ENCODE measurements at regions not wholly inside any gene's neighbourhood (a gene's known extent, or its start where the extent isn't known, plus 50 kb on each side); places are given as distances from the start of the nearest gene placed in this dataset.
A peak's percentile ranks its signal among the peaks of the same experiment; 100 is the strongest.

DNA sequence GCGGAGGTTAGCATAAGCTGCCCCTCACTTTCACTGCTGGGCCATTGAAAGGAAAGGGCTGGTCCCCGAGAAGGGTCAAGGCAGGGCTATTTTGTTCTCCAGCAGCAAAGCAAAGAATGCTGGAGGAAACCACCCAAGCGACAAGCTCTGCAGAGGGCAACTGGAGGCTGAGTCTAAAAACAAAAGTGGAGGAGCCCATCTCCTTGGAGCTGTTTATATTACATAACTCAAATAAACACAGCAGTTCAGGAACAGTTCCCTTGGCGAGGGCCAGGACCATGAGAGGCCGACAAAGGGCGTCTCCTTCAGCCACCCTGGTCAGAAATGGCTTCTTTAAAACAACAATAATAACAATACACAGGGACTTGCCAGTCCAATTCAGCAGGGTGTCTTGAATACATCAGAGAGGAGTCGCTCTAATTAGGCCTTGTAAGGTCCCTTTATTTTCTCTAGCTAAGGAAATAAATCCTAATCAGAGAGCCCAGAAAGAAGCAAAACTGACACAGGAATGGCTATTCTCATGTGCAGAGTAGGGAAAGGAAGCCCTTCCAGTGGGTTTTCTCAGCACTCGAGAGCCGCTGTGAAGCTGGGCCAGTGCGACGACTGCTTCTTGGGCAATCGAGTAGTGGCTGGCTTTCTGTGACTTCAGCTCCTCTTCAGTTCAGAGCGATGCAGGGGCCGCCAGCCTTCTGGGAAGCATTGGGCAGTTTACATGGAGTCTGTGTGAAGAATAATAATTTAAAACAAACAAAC, 57.0 kb upstream of the TARBP1 start:
- TF ChIP-seq, protein P1, sequence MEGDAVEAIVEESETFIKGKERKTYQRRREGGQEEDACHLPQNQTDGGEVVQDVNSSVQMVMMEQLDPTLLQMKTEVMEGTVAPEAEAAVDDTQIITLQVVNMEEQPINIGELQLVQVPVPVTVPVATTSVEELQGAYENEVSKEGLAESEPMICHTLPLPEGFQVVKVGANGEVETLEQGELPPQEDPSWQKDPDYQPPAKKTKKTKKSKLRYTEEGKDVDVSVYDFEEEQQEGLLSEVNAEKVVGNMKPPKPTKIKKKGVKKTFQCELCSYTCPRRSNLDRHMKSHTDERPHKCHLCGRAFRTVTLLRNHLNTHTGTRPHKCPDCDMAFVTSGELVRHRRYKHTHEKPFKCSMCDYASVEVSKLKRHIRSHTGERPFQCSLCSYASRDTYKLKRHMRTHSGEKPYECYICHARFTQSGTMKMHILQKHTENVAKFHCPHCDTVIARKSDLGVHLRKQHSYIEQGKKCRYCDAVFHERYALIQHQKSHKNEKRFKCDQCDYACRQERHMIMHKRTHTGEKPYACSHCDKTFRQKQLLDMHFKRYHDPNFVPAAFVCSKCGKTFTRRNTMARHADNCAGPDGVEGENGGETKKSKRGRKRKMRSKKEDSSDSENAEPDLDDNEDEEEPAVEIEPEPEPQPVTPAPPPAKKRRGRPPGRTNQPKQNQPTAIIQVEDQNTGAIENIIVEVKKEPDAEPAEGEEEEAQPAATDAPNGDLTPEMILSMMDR (IDR thresholded peaks at IDR 0.05; ENCODE audit: low read depth, low read length, missing input control): no peak
- TF ChIP-seq TAF1 (conservative IDR thresholded peaks at IDR 0.05) (peak; percentile 21), RAD21 (IDR thresholded peaks at IDR 0.05) (no peak), JUND (IDR thresholded peaks at IDR 0.05) (no peak), YY1 (IDR thresholded peaks at IDR 0.05) (peak; percentile 15), SP1 (IDR thresholded peaks at IDR 0.05) (peak; percentile 74)
- TF ChIP-seq, protein P2, sequence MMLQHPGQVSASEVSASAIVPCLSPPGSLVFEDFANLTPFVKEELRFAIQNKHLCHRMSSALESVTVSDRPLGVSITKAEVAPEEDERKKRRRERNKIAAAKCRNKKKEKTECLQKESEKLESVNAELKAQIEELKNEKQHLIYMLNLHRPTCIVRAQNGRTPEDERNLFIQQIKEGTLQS (IDR thresholded peaks at IDR 0.05): no peak
- TF ChIP-seq, protein P3, sequence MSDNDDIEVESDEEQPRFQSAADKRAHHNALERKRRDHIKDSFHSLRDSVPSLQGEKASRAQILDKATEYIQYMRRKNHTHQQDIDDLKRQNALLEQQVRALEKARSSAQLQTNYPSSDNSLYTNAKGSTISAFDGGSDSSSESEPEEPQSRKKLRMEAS (IDR thresholded peaks at IDR 0.05): no peak
- TF ChIP-seq, protein P4, sequence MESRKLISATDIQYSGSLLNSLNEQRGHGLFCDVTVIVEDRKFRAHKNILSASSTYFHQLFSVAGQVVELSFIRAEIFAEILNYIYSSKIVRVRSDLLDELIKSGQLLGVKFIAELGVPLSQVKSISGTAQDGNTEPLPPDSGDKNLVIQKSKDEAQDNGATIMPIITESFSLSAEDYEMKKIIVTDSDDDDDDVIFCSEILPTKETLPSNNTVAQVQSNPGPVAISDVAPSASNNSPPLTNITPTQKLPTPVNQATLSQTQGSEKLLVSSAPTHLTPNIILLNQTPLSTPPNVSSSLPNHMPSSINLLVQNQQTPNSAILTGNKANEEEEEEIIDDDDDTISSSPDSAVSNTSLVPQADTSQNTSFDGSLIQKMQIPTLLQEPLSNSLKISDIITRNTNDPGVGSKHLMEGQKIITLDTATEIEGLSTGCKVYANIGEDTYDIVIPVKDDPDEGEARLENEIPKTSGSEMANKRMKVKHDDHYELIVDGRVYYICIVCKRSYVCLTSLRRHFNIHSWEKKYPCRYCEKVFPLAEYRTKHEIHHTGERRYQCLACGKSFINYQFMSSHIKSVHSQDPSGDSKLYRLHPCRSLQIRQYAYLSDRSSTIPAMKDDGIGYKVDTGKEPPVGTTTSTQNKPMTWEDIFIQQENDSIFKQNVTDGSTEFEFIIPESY (IDR thresholded peaks at IDR 0.05): no peak

Data from liver (tissue), 3 donors.